ENCODE measurements at regions not wholly inside any gene's neighbourhood (a gene's known extent, or its start where the extent isn't known, plus 50 kb on each side); places are given as distances from the start of the nearest gene placed in this dataset.

DNA sequence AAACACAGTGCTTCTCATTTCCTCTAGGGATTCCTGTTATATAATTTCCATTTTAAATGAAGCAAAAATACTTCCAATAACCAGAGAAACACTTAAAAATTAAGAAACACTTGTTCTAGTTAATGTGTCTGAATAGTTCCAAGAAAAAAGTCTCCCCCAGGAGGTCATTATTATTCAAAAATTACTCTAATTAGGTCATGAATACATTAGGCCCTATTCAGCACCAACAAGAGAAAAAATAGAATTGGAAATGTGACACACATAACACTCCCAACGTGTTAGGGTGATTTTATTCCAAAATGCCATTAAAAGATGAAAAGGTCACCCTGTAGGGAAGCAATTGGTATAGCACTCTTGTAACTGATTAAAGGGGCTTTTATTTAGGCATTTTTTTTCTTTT lies 382.1 kb downstream of the TUSC7 start:
- no peak for DNase-seq

DNA sequence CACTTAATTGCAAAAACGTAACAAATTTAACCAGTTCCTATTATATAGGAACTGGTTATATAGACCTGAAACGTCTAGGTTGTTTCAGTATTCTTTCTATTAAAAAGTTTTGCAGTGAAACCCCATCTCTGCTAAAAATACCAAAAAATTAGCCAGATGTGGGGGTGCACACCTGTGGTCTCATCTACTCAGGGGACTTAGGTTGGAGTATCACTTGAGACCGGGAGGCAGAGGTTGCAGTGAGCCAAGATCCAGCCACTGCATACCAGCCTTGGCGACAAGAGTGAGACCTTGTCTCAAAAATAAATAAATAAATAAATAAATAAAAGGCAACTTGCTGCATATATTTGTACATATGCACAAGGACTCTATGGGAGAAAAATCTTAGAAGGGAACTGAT lies 387.0 kb downstream of the TUSC7 start:
- no peak for DNase-seq

DNA sequence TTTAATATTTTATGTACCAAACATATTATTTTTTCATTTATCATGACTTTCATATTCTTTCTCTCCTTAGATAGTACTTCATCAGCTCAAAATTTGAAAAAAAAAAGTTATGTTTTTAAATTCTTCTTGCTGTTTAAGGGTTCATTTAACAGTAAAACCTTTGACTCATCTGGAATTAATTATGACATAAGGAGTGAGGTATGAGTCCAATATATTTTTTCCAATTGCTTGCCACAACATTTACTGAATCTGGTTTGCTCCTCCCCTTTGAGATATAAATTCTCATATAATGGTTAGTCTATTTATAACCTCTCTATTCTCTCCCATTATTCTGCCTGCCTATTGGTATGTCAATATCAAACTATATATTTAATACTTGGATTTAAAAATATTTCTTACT lies 387.8 kb downstream of the TUSC7 start:
- DNase-seq, result no peak

DNA sequence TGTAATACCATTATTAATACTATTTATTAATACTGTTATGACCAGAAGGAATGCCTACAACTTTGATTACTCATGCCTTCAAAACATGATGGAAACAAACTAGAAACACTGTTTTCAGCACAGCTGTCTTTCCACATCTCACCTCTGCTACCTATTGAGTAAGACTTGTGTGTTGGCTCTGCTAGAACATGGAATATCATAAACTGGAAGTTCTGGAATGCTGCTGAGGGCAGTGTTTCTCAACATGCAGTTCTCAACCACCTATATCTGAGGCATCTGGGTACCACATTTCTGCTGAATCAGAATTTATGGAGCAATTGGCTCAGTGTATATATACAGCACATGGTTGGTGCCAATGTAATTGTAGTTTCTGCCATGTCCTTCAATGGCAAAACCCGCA lies 392.1 kb downstream of the TUSC7 start:
- DNase-seq, result no peak

DNA sequence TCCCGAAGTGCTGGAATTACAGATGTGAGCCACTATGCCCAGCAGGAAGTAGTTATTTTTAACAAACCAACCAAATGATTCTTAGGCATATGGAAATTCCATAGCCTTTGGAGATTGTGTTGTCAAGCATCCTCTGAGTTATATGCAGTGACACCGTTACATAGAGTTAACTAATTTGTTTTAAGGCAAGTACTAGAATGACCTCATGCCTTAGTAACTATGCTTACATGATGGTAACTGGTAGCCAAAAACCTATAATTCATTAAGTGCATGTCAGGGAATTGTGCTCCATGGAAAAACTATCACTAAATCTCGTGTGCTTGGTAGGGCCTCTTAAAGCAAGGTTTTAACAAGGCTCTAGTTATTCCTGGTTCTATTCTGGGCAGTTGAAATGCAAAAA lies 392.8 kb downstream of the TUSC7 start:
- no peak for DNase-seq

DNA sequence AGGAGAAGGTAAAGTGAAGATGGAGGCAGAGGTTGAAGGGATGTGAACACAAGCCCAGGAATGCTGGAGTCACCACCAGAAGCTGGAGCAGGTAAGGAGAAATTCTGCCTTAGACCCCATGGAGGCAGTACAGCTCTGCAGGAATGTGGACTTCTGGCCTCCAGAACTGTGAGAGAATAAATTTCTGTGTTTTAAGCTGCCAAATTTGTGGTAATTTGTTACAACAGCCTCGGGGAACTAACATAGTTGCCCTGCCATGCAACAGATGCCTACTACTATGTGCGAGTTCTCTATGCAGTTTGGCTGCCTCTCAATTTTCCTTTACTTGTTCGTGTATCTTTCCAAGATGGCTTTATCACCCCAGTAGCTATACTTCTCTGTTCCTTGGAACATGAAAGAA lies 394.1 kb downstream of the TUSC7 start:
- no peak for DNase-seq

DNA sequence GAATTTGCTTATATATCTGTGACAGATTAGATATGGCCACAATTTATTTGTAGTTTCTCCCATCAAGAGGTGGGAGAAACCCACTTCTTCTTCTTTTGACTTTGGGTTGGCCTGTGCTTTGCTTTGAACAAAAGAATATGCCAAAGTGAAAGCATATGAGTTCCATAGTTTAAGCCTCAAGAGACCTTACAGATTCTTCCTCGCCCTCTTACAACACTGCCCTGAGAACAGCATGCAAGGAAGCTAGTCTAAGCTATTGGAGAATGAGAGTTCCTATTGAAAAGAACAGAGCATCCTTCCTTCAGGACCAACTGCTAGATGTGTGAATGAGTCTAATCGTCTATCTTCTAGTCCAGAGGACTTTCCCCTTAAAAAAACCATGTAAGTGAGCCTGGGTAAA lies 394.8 kb downstream of the TUSC7 start:
- no peak for DNase-seq

DNA sequence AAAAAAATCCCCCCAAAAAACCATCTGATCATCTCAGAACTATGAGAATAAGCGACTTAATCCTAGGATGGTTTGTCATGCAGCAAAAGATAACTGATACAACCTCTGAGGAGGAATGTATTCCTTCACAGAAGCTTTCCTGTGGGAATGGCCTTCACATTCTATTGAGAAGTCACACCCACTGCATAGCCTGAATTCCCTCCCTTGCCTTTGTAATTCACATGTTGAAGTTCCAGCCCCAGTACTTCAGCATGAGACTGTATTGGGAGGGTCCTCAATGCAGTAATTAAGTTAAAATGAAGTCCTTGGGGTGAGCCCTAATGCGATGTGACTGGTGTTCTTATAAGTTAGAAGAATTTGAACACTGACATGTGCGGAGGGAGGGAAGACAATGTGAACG lies 395.2 kb downstream of the TUSC7 start:
- DNase-seq, result no peak

DNA sequence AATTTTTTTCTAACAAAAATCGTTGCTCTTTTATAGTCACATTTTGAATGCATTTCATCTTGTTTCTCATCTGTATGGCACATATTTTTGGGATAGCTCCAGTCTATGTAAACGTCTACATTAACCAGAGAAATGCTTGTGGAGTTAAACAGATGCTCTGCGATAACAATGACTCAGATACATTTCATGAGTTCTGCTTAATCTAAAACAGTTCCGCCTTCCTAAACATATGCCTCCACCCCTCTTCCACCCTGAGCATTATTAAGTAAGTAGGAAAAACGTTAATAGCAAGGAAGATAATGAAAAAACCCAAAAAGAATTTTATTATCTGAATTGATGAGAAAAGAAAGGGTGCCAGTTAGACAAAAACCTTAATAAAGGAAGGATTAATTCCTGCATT lies 396.1 kb downstream of the TUSC7 start:
- no peak for DNase-seq

DNA sequence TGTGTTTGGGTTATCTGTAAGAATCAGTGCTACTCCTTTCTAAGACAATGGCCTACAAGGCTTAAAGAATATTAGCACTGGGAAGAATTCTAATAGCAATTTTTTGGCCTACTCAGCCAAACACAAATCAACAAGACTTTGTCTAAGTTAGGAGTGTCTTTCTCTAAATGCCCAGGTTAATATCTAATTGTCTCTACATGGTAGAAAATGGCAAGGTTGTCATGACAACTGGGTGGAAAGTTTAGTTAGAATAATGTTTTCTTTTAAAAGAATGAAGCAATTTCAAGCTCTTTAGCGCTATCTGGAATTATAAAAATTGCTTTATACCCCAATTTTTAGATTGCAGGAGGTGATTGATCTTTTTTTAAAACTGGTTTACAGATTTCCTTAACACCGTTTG lies 396.8 kb downstream of the TUSC7 start:
- no peak for DNase-seq

DNA sequence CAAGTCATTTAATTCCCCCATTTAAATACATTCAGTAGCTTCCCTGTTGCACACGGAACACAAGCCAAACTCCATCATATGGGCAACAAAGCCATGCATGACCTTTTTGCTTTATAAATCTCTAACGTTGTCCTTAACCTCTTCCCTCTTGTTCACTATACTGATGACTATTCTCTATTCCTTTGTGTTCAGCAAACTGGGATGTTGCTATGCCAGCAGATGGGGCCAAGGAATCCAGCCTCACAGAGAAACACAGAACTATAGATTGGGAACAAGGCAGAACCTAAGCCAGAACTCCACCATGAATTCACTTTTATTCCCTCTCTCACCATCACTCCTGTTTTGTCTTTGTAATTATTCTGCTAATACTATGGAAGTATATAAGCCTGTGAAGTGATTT lies 398.4 kb downstream of the TUSC7 start:
- no peak for DNase-seq

DNA sequence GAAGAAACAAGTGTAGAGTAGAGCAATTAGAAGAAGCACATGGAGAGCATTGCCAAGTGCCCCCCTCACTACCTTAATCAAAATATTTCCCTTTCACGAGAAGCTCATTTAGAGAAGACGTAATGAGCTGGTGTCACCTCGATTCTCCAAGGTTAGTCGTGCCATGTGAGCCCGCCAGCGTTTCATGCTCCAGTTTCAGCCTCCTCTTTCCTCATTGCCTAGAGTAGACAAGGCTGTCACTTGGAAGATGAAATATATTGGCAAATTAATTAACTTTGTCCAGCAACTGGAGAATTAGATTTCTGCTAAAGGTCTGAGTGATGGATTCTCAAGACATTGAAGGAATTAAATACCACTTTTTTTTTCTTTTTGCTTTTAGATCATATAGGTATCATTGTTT lies 399.6 kb downstream of the TUSC7 start:
- DNase-seq, result no peak

DNA sequence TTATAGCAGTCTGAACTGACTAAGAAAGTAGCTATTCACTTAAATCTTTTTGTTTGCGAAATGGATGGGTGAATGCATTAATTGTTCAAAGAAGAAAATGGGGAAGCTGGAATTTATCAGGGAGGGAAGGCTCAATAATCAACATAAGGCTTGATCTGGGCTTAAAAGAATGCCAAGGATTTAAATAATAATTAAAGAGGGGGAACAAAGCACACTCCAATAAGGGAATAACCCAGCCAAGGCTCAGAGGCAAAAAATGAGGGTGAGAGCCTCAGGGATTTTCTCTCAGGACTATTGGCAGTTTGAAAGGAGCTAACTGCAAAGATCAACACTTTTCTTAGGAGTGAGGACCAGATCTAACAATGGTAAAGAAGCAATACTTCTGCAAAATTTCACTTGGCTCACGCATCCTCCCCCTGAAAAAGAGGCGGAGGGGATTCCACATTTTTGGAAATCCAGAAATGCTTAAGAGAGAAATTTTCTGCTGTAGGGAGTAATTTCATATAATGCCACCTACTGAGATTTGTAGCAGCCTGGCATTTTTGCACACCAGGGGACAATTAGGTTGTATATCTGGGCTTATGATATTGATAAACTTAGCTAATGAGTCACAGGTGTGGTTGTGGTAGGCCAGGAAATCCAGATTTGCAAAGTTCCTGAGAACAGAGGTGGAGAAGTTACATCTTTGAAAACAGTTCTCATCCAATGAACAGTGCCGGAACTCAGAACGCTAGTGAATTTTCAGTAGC lies 405.1 kb downstream of the TUSC7 start:
- DNase-seq, result no peak

DNA sequence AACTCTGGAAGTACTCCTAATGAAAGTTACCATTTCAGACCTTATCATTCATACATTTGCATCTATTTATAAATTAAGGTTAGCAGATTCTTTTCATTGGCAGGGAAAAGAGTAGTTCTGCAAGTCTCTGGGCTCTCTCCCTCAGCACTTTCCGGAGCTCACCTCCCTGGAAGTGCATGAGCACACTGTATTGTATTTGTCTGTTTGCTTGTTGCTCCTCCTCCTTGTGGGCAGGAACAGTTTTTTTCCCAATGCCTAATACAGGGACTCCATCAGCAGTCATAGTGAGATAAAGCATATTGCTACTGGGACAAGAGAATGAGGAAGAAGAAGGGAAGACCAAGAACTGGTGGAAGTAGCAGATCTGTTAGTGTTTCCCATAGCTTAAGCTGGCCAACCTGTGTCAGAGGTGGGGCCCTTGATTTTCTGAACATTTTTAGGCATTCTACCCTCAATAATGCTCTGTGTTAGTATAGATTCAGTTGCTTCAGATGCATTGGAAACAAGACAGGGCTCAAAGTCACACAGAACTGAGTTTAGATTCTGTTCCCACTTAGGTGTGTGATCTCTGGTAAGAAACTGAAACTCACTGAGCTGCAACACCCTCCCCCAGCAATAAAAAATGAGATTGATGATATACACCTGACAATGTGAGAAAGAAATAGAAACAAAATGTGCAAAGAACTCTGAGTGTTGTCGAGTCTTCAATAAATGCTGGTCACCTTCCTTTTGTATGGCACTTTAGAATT lies 407.8 kb downstream of the TUSC7 start:
- DNase-seq, result no peak

DNA sequence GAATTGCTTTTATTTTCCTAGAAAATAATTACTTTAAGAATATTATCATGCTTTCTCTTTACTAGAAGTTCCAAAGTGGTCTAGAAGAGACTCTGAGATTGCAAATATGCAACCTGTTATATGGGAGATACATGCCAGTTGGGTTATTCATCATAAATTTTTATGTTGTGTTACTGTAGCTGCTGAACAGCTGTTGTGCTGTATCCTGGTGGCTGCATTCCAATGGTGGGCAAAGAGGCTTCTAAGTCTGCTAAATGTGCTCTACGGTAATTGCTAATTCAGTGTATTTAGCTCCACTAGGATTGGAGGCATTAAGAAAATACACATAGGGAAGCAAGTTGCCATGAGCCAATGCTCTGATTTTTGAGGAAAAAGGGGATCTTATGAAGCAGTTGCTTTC lies 409.0 kb downstream of the TUSC7 start:
- no peak for DNase-seq

DNA sequence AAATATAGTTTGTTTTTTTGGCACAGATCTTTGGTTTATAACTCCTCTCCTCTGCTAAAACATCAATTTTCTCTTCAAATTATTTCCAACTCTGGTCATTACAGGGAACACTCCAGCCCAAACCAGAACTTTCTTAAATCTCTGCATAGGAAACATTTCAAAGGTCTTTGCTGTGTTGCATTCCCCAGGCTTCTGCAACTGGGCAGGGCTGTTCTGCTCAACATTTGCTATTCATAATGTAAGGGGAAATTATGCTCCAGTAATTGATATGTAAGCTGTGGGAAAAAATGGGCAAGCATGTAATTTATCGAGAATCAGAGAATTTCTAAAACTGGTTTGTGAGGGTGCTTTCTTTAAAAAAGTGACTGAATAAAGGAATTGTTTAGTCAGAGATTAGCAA lies 410.4 kb downstream of the TUSC7 start:
- DNase-seq, result no peak

DNA sequence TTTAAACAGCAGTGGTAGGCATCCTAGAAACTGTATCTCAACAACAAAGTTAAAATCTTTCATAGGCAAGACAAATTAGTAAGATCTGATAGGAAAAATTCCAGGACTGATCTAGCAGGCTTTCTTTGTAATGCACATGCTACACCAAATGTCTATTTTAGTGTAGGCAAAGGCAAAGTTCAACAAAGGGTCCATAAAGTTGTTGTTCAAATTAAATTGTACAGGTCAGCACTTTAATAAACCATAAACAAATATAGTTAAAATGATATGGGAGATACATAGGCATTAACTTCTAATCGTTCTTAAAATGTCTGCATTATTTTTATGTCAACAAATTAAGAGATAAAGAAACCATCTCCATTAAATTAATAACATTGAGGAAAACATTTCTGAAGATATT lies 413.0 kb downstream of the TUSC7 start:
- DNase-seq, result no peak

DNA sequence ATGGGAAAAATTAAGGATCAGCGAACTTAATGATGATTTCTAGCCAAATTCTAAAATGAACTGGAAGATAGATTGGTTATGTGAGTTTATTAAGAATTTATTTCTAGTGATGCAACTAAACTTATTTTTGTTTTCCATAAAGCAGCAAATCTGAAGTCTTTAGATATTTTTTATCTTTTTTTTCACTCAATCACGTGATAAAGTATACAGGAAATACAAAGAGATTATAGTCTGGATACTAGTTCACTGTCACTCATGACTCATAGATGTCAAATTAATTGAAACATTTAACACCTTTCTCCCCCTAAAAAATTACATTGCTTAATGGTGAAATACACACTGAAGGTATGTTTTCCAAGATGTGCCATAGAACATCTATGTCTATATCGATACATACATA lies 416.9 kb downstream of the TUSC7 start:
- no peak for DNase-seq

DNA sequence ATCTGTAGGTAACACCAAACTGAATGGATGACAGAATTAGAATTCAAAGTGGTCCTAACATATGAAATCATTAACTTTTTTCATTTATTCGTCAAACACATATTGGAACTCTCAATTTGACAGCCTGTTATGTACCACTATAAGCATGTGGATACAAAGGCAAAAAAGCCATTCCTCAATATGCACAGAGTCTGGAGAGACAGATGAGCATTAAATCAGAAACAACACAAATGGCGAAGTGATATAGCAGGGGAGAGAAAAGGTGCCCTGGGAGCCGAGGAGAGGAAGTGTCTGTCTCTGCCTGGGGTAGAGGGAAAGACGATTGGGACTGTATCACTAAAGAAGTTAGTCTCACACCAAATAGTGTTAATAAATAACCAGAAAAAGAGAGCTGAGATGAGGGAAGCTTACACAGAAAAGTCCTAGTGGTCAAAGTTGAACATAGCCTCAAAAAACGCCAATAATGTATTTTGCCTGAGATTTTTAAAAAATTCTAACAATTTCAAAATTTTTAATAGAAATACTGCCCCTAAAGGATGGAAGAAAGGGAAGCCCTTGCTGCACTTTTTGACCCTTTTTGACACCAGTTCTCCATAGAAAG lies 417.5 kb downstream of the TUSC7 start:
- no peak for DNase-seq

DNA sequence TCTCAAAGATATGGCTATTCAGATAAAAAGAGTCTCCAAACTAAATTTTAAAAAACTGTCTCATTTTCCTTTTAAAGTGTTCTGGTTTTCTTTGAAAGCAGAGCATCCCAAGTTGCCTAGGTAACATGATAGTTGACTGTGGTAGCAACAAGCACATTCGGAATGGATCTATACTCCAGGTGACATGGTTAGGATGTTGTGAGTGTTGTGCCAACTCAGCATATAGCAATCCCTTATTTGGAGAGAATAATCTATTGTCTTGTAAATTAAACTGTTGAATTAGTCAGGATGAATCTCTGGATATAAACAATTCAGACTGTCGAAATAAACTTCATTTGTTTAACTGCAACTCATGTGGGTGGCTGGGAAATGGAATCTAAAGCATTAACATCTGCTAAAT lies 418.6 kb downstream of the TUSC7 start:
- DNase-seq, result no peak

DNA sequence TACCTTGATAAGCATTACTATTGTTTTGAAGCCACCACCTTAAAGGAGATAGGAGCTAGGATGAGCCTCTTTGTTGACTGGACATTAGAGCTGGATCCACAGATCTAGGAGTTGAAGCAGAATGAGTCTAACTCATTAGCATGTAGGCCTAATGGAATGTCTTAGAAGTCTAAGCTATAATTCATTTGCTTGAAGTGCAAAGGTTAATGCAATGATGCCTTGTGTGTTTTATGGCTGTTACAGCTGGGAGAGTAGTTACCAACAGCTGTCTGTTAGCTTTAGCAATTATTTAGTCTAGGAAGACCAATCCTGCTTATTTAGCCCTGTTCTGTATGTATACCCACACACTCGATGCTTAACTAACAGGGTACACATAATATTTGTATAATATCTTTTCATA lies 419.3 kb downstream of the TUSC7 start:
- DNase-seq, result no peak

DNA sequence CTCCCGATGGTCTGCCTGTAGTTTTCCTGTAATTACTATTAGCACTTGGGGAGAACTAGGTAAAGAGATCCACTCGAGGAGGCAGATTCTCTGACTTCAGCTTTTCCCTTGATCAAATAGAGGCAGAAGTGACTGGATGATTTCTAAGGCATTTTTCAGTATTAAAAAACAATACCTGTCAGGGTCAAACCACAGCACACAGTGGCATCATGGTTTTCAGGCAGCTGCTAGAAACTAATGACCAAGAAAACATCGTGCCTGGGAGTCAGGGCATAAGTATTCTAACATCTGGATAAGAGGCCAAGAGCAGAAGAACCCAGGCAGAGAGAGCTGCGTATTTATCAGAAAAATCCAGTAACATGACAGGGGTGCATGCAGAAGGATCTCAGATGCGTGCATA lies 419.9 kb downstream of the TUSC7 start:
- DNase-seq, result no peak

DNA sequence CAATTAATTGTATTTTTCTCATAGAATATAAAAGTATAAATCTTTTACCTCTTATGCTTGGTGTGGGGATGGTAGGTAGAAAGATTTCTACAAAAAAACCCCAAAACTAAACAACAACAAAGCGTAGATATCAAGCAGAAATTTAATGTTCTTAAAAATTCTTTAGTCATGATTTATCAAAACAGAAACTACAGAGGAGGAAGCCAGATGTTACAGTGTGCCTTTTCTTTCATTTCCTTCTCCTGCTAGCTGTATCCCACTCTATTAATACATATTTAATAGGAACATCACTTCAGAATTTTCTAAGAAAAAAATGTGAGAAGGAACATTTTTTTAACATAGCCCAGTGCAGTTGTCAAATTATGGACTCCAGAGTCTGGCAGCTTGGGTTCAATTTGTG lies 420.6 kb downstream of the TUSC7 start:
- no peak for DNase-seq

DNA sequence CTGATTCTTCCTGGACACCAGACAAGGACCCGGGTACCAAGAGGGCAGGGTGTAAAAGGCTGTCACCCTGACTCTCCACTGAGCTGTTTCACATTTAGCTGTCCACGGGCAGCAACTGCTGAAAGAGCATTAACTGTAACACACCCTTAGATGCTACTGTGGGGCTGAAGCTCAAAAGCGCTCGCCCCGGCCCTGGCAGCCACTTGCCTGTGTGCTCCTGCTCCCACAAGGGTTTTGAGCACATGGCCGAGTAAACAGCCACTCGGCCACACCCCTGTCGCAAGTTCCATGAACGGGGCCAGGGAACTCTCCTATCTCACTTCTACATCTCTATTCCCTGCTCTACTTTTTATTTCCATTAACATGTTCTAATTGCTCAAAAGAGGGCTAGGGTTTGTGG lies 421.7 kb downstream of the TUSC7 start:
- no peak for DNase-seq
